Esophagus squamous epithelium (tissue), 4 donors: ENCODE measurements at regions not wholly inside any gene's neighbourhood (a gene's known extent, or its start where the extent isn't known, plus 50 kb on each side); places are given as distances from the start of the nearest gene placed in this dataset.

ENCODE experiments used
- CTCF ChIP-seq, 6 experiments: fragments of 450-650 bp in 4 of 6; fragments of 200-600 bp in 2 of 6; sonication (generic) in 2 of 6; IDR thresholded peaks; one replicate each; pipeline ENCODE4 v1.5.1; 2016 to 2019; ENCODE audit warnings: antibody characterized with exemption in 6 of 6, mild to moderate bottlenecking in 4 of 6, moderate library complexity in 4 of 6
- POLR2A ChIP-seq, 4 donors: fragments of 450-650 bp; IDR thresholded peaks; one replicate each; pipeline ENCODE4 v1.6.1; 2017; ENCODE audit warnings: antibody characterized with exemption in 4 of 4, mild to moderate bottlenecking in 4 of 4, moderate library complexity in 3 of 4

GRCh38 chr20:53844259-53844658 is 226.1 kb downstream of the BCAS1 start:
- TF ChIP-seq POLR2A (IDR thresholded peaks at IDR 0.05) (no peak), CTCF (IDR thresholded peaks at IDR 0.05) (no peak)
